B cell (primary cell): ENCODE measurements at regions not wholly inside any gene's neighbourhood (a gene's known extent, or its start where the extent isn't known, plus 50 kb on each side); places are given as distances from the start of the nearest gene placed in this dataset.

Source experiments
- EZH2 ChIP-seq: IDR thresholded peaks from 2 replicates; pipeline ENCODE4 v1.6.1; 2012; ENCODE audit warnings: borderline replicate concordance, low read depth, mild to moderate bottlenecking, moderate library complexity, low read length; ENCODE audit not compliant: insufficient read depth, poor library complexity, severe bottlenecking
- TF ChIP-seq, protein P1 (sequence below): fragments of 200-600 bp; IDR thresholded peaks from one replicate; pipeline ENCODE4 v1.8.0; 2022; ENCODE audit warnings: antibody characterized with exemption, mild to moderate bottlenecking

DNA sequence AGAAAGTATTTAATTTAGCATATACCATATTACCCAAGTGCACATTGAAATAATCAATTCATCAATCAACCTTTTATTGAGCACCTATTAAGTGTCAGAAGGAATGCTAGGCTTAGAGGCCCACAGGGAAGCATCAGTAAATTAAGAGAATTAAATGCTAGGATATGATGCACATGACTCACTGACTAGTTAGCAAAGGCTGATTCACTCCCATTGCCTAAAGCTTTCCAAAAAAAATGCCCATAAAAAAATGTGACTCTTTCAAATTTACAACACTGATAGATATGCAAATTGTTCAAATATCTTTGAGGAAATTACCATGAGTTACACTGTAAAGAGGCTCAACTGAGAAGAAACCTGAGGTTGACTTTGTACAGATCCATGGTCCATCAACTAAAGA lies 883.3 kb downstream of the CDH11 start:
- TF ChIP-seq, protein P1, sequence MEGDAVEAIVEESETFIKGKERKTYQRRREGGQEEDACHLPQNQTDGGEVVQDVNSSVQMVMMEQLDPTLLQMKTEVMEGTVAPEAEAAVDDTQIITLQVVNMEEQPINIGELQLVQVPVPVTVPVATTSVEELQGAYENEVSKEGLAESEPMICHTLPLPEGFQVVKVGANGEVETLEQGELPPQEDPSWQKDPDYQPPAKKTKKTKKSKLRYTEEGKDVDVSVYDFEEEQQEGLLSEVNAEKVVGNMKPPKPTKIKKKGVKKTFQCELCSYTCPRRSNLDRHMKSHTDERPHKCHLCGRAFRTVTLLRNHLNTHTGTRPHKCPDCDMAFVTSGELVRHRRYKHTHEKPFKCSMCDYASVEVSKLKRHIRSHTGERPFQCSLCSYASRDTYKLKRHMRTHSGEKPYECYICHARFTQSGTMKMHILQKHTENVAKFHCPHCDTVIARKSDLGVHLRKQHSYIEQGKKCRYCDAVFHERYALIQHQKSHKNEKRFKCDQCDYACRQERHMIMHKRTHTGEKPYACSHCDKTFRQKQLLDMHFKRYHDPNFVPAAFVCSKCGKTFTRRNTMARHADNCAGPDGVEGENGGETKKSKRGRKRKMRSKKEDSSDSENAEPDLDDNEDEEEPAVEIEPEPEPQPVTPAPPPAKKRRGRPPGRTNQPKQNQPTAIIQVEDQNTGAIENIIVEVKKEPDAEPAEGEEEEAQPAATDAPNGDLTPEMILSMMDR: no peak
- TF ChIP-seq EZH2: no peak
